Endometrium (tissue), 2 donors: ENCODE measurements at regions not wholly inside any gene's neighbourhood (a gene's known extent, or its start where the extent isn't known, plus 50 kb on each side); places are given as distances from the start of the nearest gene placed in this dataset.

Experiments used
- FAIRE-seq: peaks from 2 replicates; lab custom pipeline; 2012; peaks lifted over from hg19 to GRCh38; lab: Jason Lieb, UNC
- donor health status: control.
- donor health status: control.

DNA sequence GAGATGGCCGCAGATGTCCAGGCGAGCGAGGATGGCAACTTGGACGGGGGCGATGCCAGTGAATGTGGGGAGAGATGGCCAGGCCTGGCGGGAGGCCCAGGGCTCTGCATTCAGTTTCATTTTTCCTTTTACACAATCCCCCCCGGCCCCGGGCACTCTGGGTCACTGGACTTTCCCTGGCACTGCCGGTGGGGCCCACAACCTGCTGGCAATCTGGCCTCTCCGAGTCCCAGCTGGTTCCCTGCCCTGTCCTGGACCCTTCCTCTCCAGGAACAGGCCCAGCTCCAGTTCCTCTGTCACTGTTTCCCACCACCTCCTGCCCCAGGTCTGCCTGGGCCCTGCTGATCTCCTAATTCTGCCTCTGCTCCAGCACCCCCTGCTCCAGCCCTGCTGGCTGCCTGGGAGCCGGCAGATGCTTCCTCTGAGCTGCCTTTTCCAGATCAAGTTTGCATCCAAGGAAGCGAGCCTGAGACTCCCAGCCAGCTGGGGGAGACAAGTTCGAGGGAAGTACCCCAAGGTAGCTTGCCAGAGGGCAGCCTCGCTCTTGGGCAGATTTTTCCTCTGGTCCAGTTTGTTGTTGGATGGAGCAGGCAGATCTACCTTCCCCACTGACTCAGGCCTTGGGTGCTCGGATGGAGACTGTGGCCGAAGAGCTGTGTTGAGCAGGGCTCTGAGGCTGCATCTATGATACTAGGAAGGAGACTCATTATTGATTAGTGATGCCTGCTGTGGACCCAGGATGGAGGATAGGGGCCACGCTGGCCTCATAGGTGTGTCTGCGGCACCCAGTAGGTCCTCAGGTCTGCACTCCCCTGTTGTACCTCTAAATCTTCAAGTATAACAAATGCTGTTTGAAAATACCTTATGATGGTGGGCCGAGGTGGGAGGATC, 83.2 kb downstream of the CEBPB start:
- no peak for FAIRE-seq

DNA sequence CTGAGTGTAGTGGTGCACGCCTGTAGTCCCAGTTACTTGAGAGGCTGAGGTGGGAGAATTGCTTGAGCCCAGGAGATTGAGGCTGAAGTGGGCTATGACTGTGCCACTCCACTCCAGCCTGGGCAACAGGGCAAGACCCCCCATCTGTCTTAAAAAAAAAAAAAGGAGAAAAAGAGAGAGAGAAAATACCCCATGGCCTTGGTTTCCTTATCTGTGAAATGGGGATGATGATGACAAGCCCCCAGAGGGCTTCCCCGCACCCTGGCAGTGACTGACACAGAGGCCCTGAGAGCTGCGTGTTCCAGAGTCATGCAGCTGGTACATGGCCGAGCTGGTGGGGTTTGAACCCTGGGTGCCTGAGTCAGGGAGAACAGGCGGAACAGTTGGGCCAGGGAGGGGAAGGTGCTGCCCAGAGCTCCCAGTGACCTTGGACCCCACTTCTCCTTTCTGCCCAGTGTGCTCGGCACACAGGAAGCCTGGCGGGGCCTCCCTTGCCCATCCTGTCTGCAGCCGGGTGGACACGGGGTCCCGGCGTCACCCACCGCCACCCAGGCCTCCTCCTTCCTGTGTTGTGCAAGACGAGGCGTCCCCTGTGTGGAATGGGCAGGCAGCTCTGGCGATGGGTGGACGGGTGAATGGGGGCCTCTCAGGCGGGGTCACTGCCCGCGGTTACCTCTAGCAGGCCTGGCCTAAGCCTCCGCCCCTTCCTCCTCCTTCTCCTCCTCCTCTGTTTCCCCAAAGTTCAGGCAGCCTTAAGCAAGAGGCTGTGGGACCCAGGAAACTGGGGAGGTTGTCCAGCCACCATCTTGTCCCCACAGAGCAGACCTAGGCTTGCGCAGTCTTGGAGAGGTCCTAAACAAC, 84.2 kb downstream of the CEBPB start:
- FAIRE-seq: no peak

DNA sequence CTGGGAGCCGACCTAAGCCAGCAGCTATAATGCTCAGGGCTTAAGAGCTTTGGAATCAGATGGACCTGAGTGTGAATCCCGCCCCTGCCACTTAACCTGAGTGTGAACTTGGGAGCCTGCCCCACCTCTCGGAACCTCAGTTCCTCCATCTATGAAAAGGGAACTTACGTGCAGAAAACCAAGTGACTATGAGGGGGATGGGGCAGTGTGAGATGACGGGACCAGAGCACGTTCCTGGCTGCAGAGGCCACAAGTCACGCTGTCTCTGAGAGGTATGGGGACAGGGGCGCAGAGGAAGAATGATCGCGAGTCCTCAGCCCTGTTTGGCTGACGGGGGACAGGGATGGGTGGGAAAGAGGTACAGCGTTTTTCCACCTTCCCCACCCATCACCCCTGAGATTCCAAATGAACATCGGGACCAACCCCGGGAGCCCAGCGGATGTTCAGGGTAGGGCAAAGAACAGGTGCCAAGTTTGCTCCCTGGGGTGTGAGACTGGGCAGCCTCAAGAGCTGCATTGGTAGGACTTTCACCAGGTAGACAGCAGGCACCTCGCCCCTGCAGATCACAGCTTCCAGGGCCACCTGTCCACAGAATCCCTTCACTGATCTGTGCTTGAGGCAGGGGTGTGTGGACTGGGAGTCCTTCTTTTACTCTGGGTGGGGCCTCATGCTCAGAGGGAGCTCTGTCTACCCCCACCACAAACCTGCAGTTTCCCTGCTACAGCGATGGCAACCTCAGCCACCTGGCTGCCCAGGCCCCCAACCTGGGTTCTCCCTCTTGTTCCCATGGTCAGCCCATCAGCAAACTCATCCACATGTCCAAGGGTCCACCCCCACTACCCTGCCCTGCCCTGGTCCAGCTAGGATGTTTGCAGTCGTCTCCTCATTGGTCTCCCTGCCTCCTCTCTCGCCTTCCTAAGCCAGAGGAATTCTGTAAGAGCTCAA, 85.8 kb downstream of the CEBPB start:
- FAIRE-seq: no peak

DNA sequence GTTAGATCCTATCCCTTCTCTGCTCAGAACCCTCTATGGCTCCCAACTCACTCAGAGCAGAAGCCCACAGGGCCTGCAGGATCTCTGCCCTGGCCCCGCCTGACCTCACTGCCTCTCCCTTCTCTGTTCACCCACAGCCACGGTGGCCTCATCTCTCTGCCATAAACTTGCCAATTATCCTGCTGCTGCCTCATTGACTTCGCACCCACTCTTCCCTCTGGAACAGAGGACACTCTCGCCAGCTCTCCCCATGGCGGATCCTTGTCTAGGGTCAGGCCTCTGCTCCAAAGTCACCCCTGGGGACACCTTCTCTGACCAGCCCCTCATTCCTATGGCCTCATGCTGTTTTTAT, 86.4 kb downstream of the CEBPB start:
- FAIRE-seq: no peak

DNA sequence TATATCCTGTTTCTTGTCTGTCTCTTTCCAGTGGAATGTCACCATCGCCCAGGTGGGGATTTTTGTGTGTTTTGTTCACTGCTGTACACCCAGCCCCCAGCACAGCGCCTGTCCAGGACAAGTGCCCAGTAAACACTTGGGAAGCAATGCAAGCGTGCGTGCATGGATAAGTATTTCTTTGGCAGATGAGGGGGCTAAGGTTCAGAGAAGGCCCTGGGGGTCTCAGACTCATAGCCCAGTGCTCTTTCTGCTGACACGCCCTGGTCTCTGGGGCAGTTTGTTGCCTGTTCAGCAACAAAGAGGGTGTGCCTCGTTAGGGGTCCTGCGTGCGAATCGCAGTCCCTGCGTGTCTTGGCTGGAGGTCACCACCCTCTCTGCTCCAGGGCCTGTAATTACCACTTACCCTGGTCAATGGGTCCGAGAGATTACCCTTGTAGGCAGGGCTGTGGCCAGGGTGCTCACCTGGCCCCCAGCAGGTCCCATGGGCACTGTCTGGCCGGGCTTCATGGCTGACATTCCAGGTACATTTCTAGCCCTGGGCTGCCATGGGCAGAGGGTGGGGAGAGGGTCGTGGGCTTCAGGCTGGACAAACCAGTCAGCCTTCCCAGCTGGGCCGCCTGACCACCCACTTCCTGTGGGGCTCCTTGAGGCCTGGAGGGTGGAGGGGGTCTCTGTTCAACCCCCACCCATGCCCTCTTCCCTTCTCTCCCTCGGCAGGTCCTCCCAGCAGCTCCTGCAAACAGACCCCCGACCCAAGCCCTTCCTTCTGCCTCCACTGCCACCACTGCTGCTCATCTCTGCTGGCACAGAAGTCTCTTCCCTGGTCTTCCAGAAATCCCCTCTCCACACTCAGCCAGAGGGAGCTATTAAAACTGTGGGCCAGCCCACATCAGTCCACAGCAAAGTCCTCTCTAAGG, 87.1 kb downstream of the CEBPB start:
- FAIRE-seq: no peak

DNA sequence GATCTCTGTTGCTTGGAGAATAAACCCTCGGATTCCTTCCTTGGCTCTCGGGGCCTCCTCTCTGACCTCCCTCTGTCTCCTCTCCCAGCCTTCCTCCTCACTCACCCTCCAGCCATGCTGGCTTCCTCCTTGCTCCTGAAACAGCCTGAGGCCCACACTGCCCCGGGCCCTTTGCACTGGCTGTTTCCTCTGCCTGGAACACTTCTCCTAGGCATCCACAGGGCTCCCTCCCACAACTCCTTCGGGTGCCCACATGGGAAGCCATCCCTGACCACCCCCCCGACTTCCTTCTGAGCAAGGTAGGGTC, 87.7 kb downstream of the CEBPB start:
- FAIRE-seq: no peak

DNA sequence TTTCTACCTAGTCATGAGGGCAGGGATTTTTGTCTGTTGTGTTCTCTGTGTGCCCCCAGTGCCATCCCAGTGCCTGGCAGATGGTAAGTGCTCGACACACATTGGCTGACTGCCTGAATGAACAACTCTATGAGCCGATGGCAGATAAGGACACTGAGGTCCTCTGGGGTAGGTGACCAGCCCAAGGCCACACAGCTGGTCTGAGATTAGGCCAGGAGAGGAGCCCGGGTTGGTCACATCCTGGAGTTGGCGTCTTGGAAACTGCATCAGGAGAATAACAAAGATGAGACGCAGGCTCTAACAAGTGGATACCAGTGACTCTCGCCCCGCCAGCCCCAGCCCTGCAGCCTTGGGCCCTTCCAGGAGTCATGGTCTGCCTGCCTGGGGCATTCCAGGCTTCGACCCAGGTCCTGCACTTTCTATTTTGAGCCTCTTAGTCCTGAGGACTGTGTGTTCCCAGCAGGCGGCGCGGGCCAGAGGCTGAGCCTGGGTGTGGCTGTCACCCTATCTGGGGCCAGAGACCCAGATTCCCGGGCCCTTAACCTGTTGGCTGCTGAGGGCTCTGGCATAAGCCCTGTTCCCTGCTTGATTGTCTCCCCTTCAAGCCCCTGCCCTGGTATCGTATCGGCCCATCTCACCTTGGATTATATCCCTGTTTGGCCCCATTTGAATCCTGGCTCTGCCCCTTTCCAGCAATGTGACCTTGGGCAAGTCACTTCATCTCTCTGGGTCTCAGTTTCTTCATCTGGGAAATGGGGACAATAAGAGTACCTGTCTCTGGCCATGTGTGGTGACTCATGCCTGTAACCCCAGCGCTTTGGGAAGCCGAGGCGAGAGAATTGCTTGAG, 88.3 kb downstream of the CEBPB start:
- FAIRE-seq: no peak

DNA sequence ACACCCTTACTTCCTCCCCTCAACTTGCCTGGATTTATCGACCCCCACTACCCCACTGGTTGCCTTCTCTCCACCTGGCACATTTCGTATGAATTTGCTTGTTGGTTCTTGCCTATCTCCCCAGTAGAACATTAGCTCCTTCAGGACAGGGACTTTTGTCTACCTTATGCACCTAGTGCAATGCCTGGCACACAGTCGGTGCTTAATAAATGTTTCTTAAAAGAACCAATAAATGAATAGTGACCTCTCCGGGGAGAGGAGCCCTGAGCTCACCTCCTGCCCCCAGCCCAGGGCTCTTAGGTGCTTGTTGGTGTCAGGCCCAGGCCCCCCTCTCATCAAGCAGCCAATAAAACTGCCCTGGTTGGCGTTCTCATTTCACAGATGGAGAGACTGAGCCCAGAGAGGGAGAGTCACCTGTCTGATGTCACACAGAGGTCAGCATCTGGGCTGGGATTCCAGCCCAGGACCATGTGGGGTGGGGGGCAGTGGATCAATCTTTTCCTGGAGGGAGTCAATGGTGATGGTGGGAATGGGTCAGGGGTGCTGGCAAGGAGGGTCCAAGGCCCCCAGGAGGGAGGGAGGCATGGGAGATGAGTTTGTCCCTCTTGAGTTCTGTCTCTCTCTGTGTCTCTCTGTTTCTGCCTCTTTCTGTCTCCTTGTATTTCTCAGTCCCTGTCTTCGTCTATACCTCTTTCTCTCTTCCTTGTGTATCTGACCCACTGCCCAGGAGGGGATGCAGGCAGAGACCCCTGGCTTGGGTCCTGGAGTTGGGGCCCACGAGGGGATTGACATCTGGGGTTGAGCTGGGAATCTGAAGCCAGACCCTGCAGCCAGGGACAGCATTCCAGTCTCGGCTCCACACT, 89.6 kb downstream of the CEBPB start:
- FAIRE-seq: no peak

DNA sequence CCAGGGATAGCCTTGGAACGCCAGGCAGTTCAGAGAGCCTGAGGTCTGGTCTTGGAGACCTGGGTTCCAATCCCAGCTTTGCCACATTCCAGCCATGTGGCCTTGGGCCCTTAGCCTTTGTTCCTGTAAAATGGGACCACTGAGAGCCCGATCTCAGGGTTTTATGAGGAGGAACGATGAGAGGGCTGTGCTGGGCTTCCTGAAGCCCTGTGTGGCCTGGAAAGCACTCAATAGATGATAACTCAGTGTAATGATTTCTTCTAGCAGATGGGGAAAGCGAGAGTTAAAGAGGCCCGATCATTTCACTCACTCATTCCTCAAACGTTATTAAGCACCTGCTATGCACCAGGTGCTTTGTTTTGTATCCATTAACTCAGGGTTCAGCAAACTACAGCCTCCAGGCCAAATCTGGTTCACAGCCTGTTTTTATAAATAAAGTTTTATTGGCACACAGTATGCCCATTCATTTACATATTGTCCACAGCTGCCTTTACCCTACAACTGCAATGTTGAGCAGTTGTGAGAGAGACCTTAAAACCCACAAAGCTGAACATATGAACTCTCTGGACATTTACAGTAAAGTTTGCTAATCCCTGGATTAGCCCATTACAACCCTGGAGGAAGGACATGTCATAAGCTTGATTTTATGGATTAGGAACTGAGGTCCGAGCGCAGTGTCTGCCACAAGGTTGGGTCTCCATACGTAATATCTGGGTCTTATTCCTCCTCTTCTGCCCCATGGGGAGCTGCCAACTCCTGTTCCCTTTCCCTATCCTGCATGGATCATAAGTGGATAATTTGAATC, 90.4 kb downstream of the CEBPB start:
- no peak for FAIRE-seq

DNA sequence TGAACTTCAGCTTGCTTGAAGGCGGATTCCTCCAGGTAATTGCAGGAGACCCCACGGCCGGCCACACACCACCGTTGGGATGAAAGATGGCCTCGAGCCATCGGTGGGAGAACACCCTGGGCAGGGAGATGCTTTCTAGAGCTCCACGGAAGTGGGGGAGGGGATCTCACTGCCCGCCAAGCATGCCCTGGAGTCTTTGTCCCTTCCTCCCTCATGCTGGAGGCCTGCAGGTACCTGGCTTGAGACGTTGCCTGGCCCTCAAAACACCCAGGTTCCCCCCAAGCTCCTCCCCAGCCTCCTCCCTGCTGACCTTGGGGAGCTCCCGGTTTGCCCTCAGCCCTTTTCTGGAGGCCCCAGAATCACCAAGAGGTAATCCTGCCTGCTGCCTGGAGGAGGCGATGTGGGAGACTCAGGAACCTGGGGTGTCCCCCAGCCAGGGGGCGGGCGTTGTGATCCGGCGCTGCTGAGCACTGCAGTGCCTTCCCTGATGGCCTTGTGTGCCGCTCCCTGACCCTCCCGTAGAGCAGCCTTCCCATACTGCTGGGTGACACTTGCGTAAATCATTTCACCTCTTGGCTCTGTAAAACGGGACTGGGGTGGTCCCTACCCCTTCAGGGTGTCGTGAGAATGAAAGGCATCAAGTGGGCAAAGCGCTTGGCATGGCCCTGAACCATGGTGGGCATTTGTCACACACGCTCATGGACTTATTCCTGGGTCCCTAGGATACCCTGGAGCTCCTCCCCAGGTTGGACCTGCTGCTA, 91.4 kb downstream of the CEBPB start:
- FAIRE-seq: no peak

DNA sequence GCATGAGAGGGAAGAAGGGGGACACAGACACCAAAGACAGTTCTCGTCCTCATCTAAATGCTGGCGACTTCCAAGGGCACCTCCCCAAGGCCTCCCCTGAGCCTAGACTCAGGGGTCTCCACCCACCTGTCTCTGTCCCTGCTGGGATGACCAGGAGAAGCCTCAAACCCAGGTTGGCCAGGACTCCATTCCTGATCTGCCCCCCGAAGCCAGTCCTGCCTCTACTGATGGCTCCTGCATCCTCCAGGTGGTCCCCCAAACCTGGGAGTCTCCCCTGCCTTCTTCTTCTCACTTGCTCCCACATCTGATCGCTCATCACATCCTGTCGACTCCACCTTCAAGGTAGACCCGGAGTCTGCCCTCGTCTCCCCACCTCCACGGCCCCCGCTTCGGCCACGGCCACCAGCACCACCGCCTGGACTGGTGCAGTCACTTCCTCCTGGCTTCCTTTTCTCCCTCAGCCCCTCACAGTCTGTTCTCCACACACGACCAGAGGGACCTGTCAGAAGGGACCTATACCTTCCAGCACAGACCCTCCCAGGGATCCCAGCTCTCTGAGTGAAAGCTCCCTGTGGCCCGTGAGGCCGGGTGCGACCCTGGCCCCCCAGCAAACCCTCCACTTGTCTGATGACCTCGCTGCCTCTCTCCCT, 92.1 kb downstream of the CEBPB start:
- FAIRE-seq: no peak

DNA sequence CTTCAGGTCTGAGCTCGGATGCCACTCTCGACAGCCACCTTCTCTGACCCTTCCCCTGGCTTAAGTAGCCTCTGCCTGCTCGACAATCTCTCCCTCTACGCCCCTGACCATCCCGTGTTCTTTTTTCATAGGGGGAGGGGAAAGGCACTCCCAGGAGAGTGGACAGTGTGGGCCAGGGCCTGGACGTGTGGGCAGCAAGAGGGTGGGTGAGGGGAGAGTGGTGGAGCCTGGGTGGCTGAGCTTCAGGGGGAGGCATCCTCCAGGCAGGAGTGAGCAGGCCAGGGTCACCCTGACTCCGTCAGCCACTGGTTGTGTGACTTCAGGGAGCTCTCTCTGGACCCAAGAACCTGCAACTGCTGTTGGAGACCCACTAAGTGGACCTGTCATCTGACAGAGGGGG, 92.7 kb downstream of the CEBPB start:
- FAIRE-seq: no peak

DNA sequence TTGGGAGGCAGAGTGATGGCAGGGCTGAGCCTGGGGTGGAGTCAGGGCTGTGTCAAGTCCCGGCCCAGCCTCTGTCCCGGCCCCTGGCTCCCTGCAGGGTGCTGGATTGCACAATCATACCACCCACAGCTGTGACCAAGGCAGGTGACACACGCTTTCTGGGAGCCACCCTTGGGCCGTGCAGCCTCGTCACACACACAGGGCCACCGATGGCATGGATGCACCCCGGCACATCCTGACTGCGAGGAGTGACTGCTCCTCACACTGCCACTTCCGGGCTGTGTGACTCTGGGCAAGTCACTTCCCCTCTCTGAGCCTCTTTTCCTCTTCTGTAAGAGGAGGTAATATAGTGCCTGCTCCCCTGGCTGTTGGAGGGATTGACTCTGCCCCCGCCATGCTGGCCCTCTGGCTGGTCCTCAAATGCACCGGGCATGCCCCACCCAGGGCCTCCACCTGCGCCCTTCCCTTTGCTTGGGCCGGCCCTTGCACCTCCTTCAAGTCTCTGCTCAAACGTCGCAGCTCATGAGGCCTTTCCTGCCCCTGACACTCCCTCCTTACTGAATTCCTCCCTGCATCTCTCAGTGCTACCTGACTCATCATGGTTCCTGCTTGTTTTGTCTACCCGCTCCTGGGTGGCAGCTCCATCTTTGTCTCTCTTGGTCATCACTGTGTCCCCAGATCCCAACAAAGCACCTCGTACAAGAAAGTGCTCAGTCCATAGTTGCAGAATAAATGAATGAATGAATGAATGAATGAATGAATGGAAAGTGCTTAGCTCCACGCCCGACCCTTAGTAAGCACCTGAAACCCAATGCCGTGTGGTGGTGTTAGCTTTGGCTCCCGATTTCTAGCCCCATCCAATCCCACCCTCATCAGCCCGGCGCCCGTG, 93.5 kb downstream of the CEBPB start:
- FAIRE-seq: no peak

DNA sequence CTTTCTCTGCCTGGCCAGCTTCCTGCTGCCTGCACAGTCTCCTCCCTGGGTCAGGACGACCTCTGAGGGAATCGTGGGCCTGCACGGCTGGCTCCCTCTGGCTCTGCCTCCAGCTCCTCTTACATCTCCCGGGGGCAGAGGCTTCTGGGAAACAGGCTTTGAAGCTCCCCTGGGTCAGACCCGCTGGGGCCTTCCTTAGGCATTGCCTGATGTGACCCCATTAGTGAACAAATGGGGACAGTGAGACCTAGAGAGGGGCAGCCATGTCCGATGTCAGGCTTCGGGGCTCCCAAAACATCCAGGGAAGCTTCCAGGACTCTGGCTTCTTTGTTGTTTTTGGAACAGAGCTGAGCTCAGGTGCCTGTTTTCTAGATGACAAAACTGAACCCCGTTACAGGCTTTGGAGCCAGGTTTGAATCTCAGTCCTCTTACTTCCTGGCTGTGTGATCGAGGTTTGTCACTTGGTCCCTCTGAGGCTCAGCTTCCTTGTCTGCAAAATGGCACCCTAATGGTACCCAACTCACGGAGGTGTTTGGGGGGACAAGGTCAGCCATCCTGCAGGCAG, 94.3 kb downstream of the CEBPB start:
- no peak for FAIRE-seq

DNA sequence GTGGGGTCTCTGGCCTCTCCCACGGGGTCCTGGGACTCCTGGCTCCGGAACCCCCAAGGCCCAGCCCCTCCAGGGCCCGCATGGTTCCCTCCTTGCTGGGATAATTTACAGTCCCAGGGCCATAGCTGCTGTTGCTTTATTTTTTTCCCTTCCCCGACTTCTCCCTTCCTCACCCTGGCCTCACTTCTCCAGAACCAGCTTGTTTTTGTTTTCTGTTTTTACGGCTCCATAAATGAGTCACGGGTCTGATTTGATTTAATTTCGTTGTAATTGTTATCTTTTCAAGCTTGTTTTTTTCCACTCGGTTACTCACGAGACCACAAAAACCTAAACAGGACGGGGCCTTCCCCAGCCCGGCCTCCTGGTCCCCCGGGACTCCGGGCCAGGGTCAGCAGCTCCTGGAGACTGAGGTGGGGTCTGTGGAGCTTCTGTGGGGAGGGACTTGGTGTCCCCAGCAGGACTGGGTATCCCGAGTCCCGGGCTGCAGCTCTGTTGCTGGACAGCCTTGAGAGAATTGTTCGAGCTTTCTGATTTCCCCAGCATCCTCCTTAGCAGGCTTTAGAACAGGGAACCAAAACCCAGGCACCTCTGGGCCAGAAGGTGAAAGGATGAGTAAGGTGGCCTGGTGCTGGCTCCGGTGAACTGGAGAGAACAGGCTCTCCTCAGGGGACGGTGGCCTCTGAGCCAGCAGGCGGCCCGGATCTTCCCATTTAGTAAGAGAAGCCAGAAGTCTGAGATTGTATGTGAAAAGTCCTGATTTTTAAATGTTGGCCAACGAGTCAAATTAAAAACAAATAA, 94.9 kb downstream of the CEBPB start:
- peak; percentile 65 for FAIRE-seq
